ENCODE measurements at regions not wholly inside any gene's neighbourhood (a gene's known extent, or its start where the extent isn't known, plus 50 kb on each side); places are given as distances from the start of the nearest gene placed in this dataset.
"Not testable (repeated sequence)": the region's sequence is repeated elsewhere in the genome, so short reads cannot be mapped to it uniquely, and the experiment has no call there.

GRCh38 chr4:116537828-116538227, 547.5 kb downstream of the TRAM1L1 start:
- no peaks in the 10 kb centered on the region for H3K9me3 ChIP-seq (ENCODE audit: low read depth)
- no peak overlapping the region for H3K27ac ChIP-seq
- no peaks in the 10 kb centered on the region for H3K79me2 ChIP-seq
- H3K36me3 ChIP-seq (replicated peaks; ENCODE audit: insufficient read depth, low read depth): no peaks in the 10 kb centered on the region
- no peak overlapping the region for H2AFZ ChIP-seq
- DNase-seq (ENCODE audit: low spot score): no peak
- no peak overlapping the region for H3K4me3 ChIP-seq
- no peaks in the 10 kb centered on the region for H3K27me3 ChIP-seq
- H3K9me2 ChIP-seq (replicated peaks; ENCODE audit: insufficient read depth): no peaks in the 10 kb centered on the region
- TF ChIP-seq EZH2 (IDR thresholded peaks at IDR 0.05; ENCODE audit: borderline replicate concordance) (no peak), EZH2phosphoT487 (IDR thresholded peaks at IDR 0.05; ENCODE audit: low read depth, severe bottlenecking, unreplicated experiment) (no peak), CTCF (IDR thresholded peaks at IDR 0.05; ENCODE audit: poor library complexity) (no peak)
- no peaks in the 10 kb centered on the region for H3K4me1 ChIP-seq (ENCODE audit: insufficient read depth)
- H3K4me2 ChIP-seq: no peak overlapping the region
- H4K20me1 ChIP-seq (ENCODE audit: insufficient read depth, poor library complexity, severe bottlenecking): no peaks in the 10 kb centered on the region

- not testable (repeated sequence) for H3K4me2 ChIP-seq; H3K27me3 ChIP-seq; DNase-seq (ENCODE audit: low spot score); H3K9me3 ChIP-seq (ENCODE audit: low read depth); H3K36me3 ChIP-seq (replicated peaks; ENCODE audit: insufficient read depth, low read depth); H3K27ac ChIP-seq; H3K4me3 ChIP-seq; H3K4me1 ChIP-seq (ENCODE audit: insufficient read depth); H2AFZ ChIP-seq; H3K9me2 ChIP-seq (replicated peaks; ENCODE audit: insufficient read depth); H4K20me1 ChIP-seq (ENCODE audit: insufficient read depth, poor library complexity, severe bottlenecking); H3K79me2 ChIP-seq
- 94% methylated on average over 6 of the region's 6 CpGs for WGBS (ENCODE audit: low lambda C conversion rate, missing lambda C conversion rate)
These were observed 549.4 kb downstream of the TRAM1L1 start for GRCh38 chr4:116536024-116536423.

- H3K4me2 ChIP-seq: no peak overlapping the region
- no peaks in the 10 kb centered on the region for H3K9me3 ChIP-seq (ENCODE audit: low read depth)
- TF ChIP-seq CTCF (IDR thresholded peaks at IDR 0.05; ENCODE audit: poor library complexity) (no peak), EZH2phosphoT487 (IDR thresholded peaks at IDR 0.05; ENCODE audit: low read depth, severe bottlenecking, unreplicated experiment) (no peak), EZH2 (IDR thresholded peaks at IDR 0.05; ENCODE audit: borderline replicate concordance) (no peak)
- no peaks in the 10 kb centered on the region for H3K4me1 ChIP-seq (ENCODE audit: insufficient read depth)
- no peaks in the 10 kb centered on the region for H3K36me3 ChIP-seq (replicated peaks; ENCODE audit: insufficient read depth, low read depth)
- H3K9me2 ChIP-seq (replicated peaks; ENCODE audit: insufficient read depth): no peaks in the 10 kb centered on the region
- no peak for DNase-seq (ENCODE audit: low spot score)
- no peaks in the 10 kb centered on the region for H4K20me1 ChIP-seq (ENCODE audit: insufficient read depth, poor library complexity, severe bottlenecking)
- no peak overlapping the region for H3K27ac ChIP-seq
- H3K27me3 ChIP-seq: no peaks in the 10 kb centered on the region
- H2AFZ ChIP-seq: no peak overlapping the region
- H3K79me2 ChIP-seq: no peaks in the 10 kb centered on the region
- 62% methylated on average over 5 of the region's 5 CpGs for WGBS (ENCODE audit: low lambda C conversion rate, missing lambda C conversion rate)
- H3K4me3 ChIP-seq: no peak overlapping the region
These were observed 553.5 kb downstream of the TRAM1L1 start for GRCh38 chr4:116531870-116532269.

GRCh38 chr4:116531026-116531425, 554.4 kb downstream of the TRAM1L1 start:
- Histone ChIP-seq H3K27ac (no peak overlapping the region), H3K4me3 (no peak overlapping the region), H3K27me3 (no peaks in the 10 kb centered on the region), H2AFZ (no peak overlapping the region), H3K4me1 (ENCODE audit: insufficient read depth) (no peaks in the 10 kb centered on the region), H3K4me2 (no peak overlapping the region), H3K36me3 (replicated peaks; ENCODE audit: insufficient read depth, low read depth) (no peaks in the 10 kb centered on the region), H3K9me2 (replicated peaks; ENCODE audit: insufficient read depth) (no peaks in the 10 kb centered on the region), H3K79me2 (no peaks in the 10 kb centered on the region), H3K9me3 (ENCODE audit: low read depth) (no peaks in the 10 kb centered on the region), H4K20me1 (ENCODE audit: insufficient read depth, poor library complexity, severe bottlenecking) (no peaks in the 10 kb centered on the region)
- 90% methylated on average over 3 of the region's 3 CpGs for WGBS (ENCODE audit: low lambda C conversion rate, missing lambda C conversion rate)
- DNase-seq (ENCODE audit: low spot score): no peak
- TF ChIP-seq EZH2phosphoT487 (IDR thresholded peaks at IDR 0.05; ENCODE audit: low read depth, severe bottlenecking, unreplicated experiment): no peak
- TF ChIP-seq EZH2 (IDR thresholded peaks at IDR 0.05; ENCODE audit: borderline replicate concordance): no peak
- TF ChIP-seq CTCF (IDR thresholded peaks at IDR 0.05; ENCODE audit: poor library complexity): no peak

Data from hepatocyte (in vitro differentiated cells).